Duodenal mucosa (tissue), 2 donors: ENCODE measurements at regions not wholly inside any gene's neighbourhood (a gene's known extent, or its start where the extent isn't known, plus 50 kb on each side); places are given as distances from the start of the nearest gene placed in this dataset.

Source experiments
- H3K27ac ChIP-seq: one replicate; pipeline ENCODE4 v1.7.0; 2013; ENCODE audit warnings: low read depth, low read length
- H3K27me3 ChIP-seq, 2 donors: one replicate each; pipeline ENCODE4 v1.7.0; 2013; ENCODE audit warnings: low read length in 2 of 2, control low read depth in 1 of 2; ENCODE audit not compliant: insufficient read depth in 2 of 2, control insufficient read depth in 1 of 2
- H3K36me3 ChIP-seq, 2 donors: one replicate each; pipeline ENCODE4 v1.7.0; 2013; ENCODE audit warnings: low read length in 2 of 2, control low read depth in 1 of 2; ENCODE audit not compliant: insufficient read depth in 2 of 2, control insufficient read depth in 1 of 2
- H3K4me1 ChIP-seq, 2 donors: one replicate each; pipeline ENCODE4 v1.7.0; 2013; ENCODE audit warnings: low read length in 2 of 2, control low read depth in 1 of 2; ENCODE audit not compliant: insufficient read depth in 2 of 2, control insufficient read depth in 1 of 2
- H3K4me3 ChIP-seq, 2 donors: one replicate each; pipeline ENCODE4 v1.7.0; 2013; ENCODE audit warnings: low read length in 2 of 2, low read depth in 1 of 2
- H3K9ac ChIP-seq, 2 donors: one replicate each; pipeline ENCODE4 v1.7.0; 2013; ENCODE audit warnings: low read length in 2 of 2, low read depth in 1 of 2
- H3K9me3 ChIP-seq, 2 donors: one replicate each; pipeline ENCODE4 v1.7.0; 2013; ENCODE audit warnings: low read length in 2 of 2, control low read depth in 1 of 2; ENCODE audit not compliant: control insufficient read depth in 1 of 2

DNA sequence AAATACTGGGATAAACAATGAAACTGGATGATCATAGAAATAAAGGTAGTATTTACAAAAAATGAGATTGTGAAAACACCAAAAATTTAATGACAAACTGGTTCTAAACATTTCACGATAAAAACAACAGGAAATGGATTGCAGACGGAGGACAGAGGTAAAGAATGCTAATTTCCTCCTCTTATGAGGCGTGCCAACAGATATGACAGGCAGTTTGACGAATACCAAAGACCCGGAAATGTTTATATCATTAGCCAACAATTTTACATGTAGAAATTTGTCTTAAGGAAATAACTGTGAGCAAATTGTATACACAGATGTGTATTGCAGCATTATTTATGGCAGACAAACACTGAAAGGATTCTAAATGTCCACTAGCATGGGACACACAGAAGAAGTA is 162.0 kb upstream of the MGMT start:
- Histone ChIP-seq H3K9me3 (no peaks in the 10 kb centered on the region), H3K9ac (no peak overlapping the region), H3K4me1 (peaks cover 0 to 11% of the 10 kb centered on the region in 2 donors), H3K4me3 (no peak overlapping the region), H3K27ac (no peak overlapping the region), H3K36me3 (no peaks in the 10 kb centered on the region), H3K27me3 (no peaks in the 10 kb centered on the region)

DNA sequence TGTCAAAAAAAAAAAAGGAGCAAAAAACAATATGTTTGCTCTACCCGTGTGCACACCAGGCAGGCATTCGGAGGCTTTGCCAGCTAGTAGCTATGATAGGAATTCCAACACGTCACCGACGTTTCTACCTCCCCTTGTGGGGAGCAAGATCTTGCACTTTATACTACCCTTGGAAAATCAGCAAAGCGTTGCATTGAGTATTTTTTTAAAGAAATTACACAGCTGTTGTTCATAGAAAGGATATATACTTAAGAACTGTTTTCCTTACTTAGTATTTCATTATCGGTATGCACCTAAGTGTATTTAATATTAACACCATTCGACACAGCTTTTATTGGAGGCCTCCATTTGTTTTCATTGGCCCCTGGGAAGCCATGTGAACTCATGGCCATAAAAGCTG is 159.9 kb upstream of the MGMT start:
- H3K27ac ChIP-seq = no peak overlapping the region
- H3K9me3 ChIP-seq = no peaks in the 10 kb centered on the region
- H3K9ac ChIP-seq = no peak overlapping the region
- peaks cover 0 to 7% of the 10 kb centered on the region in 2 donors for H3K27me3 ChIP-seq
- no peaks in the 10 kb centered on the region for H3K36me3 ChIP-seq
- H3K4me1 ChIP-seq = peaks cover 0 to 11% of the 10 kb centered on the region in 2 donors
- H3K4me3 ChIP-seq = no peak overlapping the region

DNA sequence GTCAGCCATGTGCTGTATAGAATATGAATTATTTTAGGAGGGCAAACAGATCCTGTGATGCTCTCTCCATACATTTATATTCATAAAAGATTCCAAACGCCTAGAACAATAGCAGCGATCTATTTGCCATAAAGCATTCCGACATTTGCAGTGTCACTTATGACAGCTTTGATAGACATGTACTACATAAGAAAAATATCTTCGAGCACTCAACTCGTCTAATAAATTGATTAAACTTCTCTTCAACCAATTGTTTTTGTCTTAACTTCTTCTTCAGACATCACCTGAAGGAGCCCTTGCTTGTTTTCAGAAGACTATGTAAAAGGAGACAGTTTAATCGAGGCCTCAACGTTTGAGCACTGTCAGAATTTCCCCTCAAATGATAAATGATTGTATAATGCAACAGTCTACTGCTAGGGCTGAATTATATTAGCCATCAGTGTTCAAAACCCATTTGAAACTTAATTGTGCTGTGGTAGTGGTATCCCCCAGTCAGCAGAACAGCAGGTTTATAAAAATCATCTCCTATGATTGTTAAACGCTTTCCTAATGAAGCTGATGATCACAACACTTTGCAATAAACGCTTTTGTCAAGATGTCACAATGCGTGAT is 158.0 kb upstream of the MGMT start:
- Histone ChIP-seq H3K36me3 (no peaks in the 10 kb centered on the region), H3K27me3 (peaks cover 0 to 7% of the 10 kb centered on the region in 2 donors), H3K9me3 (no peaks in the 10 kb centered on the region), H3K27ac (no peak overlapping the region), H3K4me3 (no peak overlapping the region), H3K4me1 (peaks cover 0 to 11% of the 10 kb centered on the region in 2 donors), H3K9ac (no peak overlapping the region)

- Histone ChIP-seq H3K9ac (no peak overlapping the region), H3K4me1 (peaks cover 0 to 11% of the 10 kb centered on the region in 2 donors), H3K36me3 (no peaks in the 10 kb centered on the region), H3K9me3 (no peaks in the 10 kb centered on the region), H3K27ac (no peak overlapping the region), H3K27me3 (peaks cover 0 to 7% of the 10 kb centered on the region in 2 donors), H3K4me3 (no peak overlapping the region)
Observed at GRCh38 chr10:129309565-129309964, 157.5 kb upstream of the MGMT start.

DNA sequence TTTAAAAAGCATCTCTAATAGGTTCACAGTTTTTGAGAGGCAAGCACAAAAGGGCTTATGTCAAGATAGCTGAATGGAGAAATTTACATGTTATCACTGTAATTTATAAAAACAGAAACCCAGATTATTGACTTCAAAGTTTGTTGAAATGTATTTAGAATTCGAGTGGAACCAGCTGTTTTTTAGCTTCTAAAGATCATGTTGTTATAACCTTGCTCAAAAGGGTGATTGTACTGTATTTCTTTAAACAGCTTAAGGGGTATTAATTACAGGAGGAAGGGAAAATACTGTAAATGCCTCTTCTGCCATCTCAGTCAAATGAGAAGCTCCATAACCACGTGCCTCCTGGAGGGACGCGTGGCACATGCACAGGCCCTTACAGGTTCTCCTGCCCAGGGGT is 156.2 kb upstream of the MGMT start:
- Histone ChIP-seq H3K4me3 (no peak overlapping the region), H3K27ac (no peak overlapping the region), H3K9me3 (peaks cover 0 to 1% of the 10 kb centered on the region in 2 donors), H3K4me1 (peaks cover 0 to 11% of the 10 kb centered on the region in 2 donors), H3K27me3 (peaks cover 0 to 7% of the 10 kb centered on the region in 2 donors), H3K9ac (no peak overlapping the region), H3K36me3 (no peaks in the 10 kb centered on the region)

GRCh38 chr10:129319934-129320333 is 147.1 kb upstream of the MGMT start:
- Histone ChIP-seq H3K27ac (no peak overlapping the region), H3K4me3 (no peak overlapping the region), H3K36me3 (no peaks in the 10 kb centered on the region), H3K4me1 (no peaks in the 10 kb centered on the region), H3K9me3 (peaks cover 10 to 12% of the 10 kb centered on the region in 2 donors), H3K9ac (no peak overlapping the region), H3K27me3 (peaks cover 0 to 7% of the 10 kb centered on the region in 2 donors)

- H3K9me3 ChIP-seq = peaks cover 10 to 12% of the 10 kb centered on the region in 2 donors
- no peak overlapping the region for H3K9ac ChIP-seq
- no peaks in the 10 kb centered on the region for H3K36me3 ChIP-seq
- H3K4me1 ChIP-seq = no peaks in the 10 kb centered on the region
- H3K27ac ChIP-seq = no peak overlapping the region
- H3K4me3 ChIP-seq = no peak overlapping the region
- H3K27me3 ChIP-seq = peaks cover 0 to 7% of the 10 kb centered on the region in 2 donors
Observed at GRCh38 chr10:129320340-129320739, 146.7 kb upstream of the MGMT start.

DNA sequence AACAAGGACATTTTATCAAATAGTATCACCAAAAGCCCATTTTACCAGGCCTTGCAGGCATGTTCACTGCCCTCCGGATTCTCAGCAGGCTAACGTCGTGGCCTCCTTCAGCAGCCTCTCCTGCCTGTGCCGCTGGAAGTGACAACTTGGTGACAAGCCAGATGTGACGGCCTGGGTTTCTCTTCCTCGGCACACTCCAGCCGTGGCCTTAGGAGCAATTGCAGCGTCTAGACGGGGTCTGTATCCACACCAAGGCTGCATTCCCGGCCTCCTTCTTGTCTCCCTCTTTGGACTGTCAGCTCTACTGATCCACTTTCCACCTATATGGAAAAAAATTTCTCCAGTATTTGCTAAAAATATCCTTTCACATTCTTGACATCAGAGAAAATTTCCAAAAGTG is 145.3 kb upstream of the MGMT start:
- Histone ChIP-seq H3K27me3 (peaks cover 0 to 7% of the 10 kb centered on the region in 2 donors), H3K36me3 (no peaks in the 10 kb centered on the region), H3K9me3 (peaks cover 3 to 5% of the 10 kb centered on the region in 2 donors), H3K27ac (no peak overlapping the region), H3K4me1 (no peaks in the 10 kb centered on the region), H3K9ac (no peak overlapping the region), H3K4me3 (no peak overlapping the region)

GRCh38 chr10:129322933-129323820 is 143.9 kb upstream of the MGMT start:
- Histone ChIP-seq H3K27me3 (peaks cover 0 to 7% of the 10 kb centered on the region in 2 donors), H3K4me3 (no peak overlapping the region), H3K9me3 (peaks cover 0 to 3% of the 10 kb centered on the region in 2 donors), H3K27ac (no peak overlapping the region), H3K9ac (no peak overlapping the region), H3K4me1 (no peaks in the 10 kb centered on the region), H3K36me3 (no peaks in the 10 kb centered on the region)

GRCh38 chr10:129323879-129324278 is 143.2 kb upstream of the MGMT start:
- Histone ChIP-seq H3K4me1 (no peaks in the 10 kb centered on the region), H3K9ac (no peak overlapping the region), H3K36me3 (no peaks in the 10 kb centered on the region), H3K27ac (no peak overlapping the region), H3K9me3 (peaks cover 0 to 3% of the 10 kb centered on the region in 2 donors), H3K4me3 (no peak overlapping the region), H3K27me3 (peaks cover 0 to 7% of the 10 kb centered on the region in 2 donors)
